ENCODE measurements at regions not wholly inside any gene's neighbourhood (a gene's known extent, or its start where the extent isn't known, plus 50 kb on each side); places are given as distances from the start of the nearest gene placed in this dataset.

- TF ChIP-seq POLR2A (IDR thresholded peaks at IDR 0.05), result no peak
- no peak for TF ChIP-seq CTCF (IDR thresholded peaks at IDR 0.05 in 4 of 5, conservative IDR thresholded peaks at IDR 0.05 in 1 of 5)
These were observed 555.6 kb downstream of the EPHA4 start for GRCh38 chr2:221016551-221016950.

Data from gastrocnemius medialis (tissue), 4 donors.